Activated CD8-positive, alpha-beta memory T cell treated with anti-CD3 and anti-CD28 coated beads, Interleukin-2, amount 10 ng/mL, durations not matched to agents 7 days and 5 days (primary cell): ENCODE measurements at regions not wholly inside any gene's neighbourhood (a gene's known extent, or its start where the extent isn't known, plus 50 kb on each side); places are given as distances from the start of the nearest gene placed in this dataset.

ENCODE experiments used
- ATAC-seq: fragments of 150-1000 bp; cut with Tn5 transposase; one replicate; pipeline ENCODE4 v1.10.0; 2021; ENCODE audit warnings: moderate library complexity
- CTCF ChIA-PET: fragments of 350-600 bp; sonication (Branson Sonifier 250); formaldehyde crosslinking; loops from one replicate; lab custom pipeline; 2021; ENCODE audit warnings: antibody characterized with exemption; lab: Charles Lee
- DNase-seq: peaks from one replicate; pipeline ENCODE4 v3.0.0-alpha.2; 2020
- H3K27ac Mint-ChIP-seq: one replicate; pipeline ENCODE4 v1.8.0; 2021; ENCODE audit warnings: mild to moderate bottlenecking, mixed read lengths
- H3K27me3 Mint-ChIP-seq: one replicate; pipeline ENCODE4 v1.8.0; 2021; ENCODE audit warnings: mixed read lengths
- H3K36me3 Mint-ChIP-seq: one replicate; pipeline ENCODE4 v1.8.0; 2021; ENCODE audit warnings: mild to moderate bottlenecking, mixed read lengths
- H3K4me1 Mint-ChIP-seq: one replicate; pipeline ENCODE4 v1.8.0; 2021; ENCODE audit warnings: mixed read lengths
- H3K4me3 Mint-ChIP-seq: one replicate; pipeline ENCODE4 v1.8.0; 2021; ENCODE audit warnings: mild to moderate bottlenecking, moderate library complexity, mixed read lengths
- H3K9me3 Mint-ChIP-seq: one replicate; pipeline ENCODE4 v1.8.0; 2022; ENCODE audit warnings: low read depth, mixed read lengths

GRCh38 chr20:10954908-10955580, 281.2 kb upstream of the JAG1 start:
- no peaks in the 10 kb centered on the region for H3K36me3 Mint-ChIP-seq
- no peaks in the 10 kb centered on the region for H3K4me1 Mint-ChIP-seq
- DNase-seq = no peak
- no peak overlapping the region for H3K27ac Mint-ChIP-seq
- CTCF ChIA-PET = no interaction called here
- no peak for ATAC-seq
- H3K27me3 Mint-ChIP-seq = no peaks in the 10 kb centered on the region
- H3K4me3 Mint-ChIP-seq = no peak overlapping the region
- H3K9me3 Mint-ChIP-seq = no peaks in the 10 kb centered on the region

DNA sequence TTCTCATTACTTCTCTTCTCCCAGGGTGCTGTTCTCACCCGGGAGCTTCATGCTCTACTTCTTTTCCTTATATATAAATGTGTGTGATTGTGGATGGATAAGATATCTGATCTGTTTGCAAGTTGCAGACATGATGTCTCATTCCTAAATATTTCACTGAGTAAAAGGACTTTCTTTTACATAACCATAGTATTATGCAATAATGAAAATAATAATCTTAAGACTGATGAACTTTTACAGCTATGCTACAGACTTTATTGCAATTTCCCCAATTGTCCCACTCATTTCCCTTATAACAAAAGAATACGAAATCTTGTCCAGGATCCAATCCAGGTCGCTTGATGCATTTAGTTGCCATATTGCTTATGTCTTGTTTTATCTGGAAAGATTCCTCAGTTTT, 284.5 kb upstream of the JAG1 start:
- no peaks in the 10 kb centered on the region for H3K4me1 Mint-ChIP-seq
- no peak overlapping the region for H3K4me3 Mint-ChIP-seq
- H3K27ac Mint-ChIP-seq = no peak overlapping the region
- no peaks in the 10 kb centered on the region for H3K27me3 Mint-ChIP-seq
- no peaks in the 10 kb centered on the region for H3K36me3 Mint-ChIP-seq
- CTCF ChIA-PET = no interaction called here
- ATAC-seq (no peak), DNase-seq (no peak)
- no peaks in the 10 kb centered on the region for H3K9me3 Mint-ChIP-seq

GRCh38 chr20:10960416-10960815, 286.6 kb upstream of the JAG1 start:
- Mint-ChIP-seq H3K9me3 (no peaks in the 10 kb centered on the region), H3K27me3 (no peaks in the 10 kb centered on the region), H3K27ac (no peak overlapping the region), H3K36me3 (no peaks in the 10 kb centered on the region), H3K4me1 (no peaks in the 10 kb centered on the region), H3K4me3 (no peak overlapping the region)
- CTCF ChIA-PET = no interaction called here
- no peak for DNase-seq
- ATAC-seq = no peak

GRCh38 chr20:10961651-10962288, 288.0 kb upstream of the JAG1 start:
- DNase-seq (no peak), ATAC-seq (no peak)
- no peaks in the 10 kb centered on the region for H3K9me3 Mint-ChIP-seq
- no peak overlapping the region for H3K4me3 Mint-ChIP-seq
- no peak overlapping the region for H3K27ac Mint-ChIP-seq
- no peaks in the 10 kb centered on the region for H3K4me1 Mint-ChIP-seq
- H3K27me3 Mint-ChIP-seq = no peaks in the 10 kb centered on the region
- CTCF ChIA-PET = no interaction called here
- H3K36me3 Mint-ChIP-seq = no peaks in the 10 kb centered on the region

DNA sequence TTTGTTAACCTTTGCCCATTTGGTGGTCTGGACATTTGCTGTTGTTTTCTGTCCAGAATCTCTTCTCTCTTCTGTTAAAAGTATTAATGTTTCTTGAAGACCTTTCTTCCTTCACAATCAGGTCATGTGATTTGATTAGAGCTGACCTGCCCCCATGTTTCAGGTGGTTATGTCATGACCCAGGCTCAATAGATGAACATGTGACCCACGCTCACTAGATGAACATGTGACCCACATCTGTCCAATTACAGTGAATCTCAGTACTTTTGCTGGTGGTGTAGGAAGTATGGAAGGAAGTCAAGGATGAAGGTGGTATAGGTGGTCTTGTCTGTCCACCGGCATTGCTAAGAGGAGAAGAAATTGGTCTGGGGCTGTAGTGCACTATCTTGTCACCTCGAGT, 289.1 kb upstream of the JAG1 start:
- Mint-ChIP-seq H3K36me3 (no peaks in the 10 kb centered on the region), H3K9me3 (no peaks in the 10 kb centered on the region), H3K4me1 (no peaks in the 10 kb centered on the region), H3K27me3 (no peaks in the 10 kb centered on the region), H3K4me3 (no peak overlapping the region), H3K27ac (no peak overlapping the region)
- no peak for DNase-seq
- no peak for ATAC-seq
- CTCF ChIA-PET = no interaction called here

GRCh38 chr20:10963717-10964266, 290.0 kb upstream of the JAG1 start:
- H3K4me3 Mint-ChIP-seq = no peak overlapping the region
- H3K4me1 Mint-ChIP-seq = no peaks in the 10 kb centered on the region
- H3K9me3 Mint-ChIP-seq = no peaks in the 10 kb centered on the region
- no peak for DNase-seq
- no peak for ATAC-seq
- H3K27me3 Mint-ChIP-seq = no peaks in the 10 kb centered on the region
- no peak overlapping the region for H3K27ac Mint-ChIP-seq
- CTCF ChIA-PET = no interaction called here
- no peaks in the 10 kb centered on the region for H3K36me3 Mint-ChIP-seq

- CTCF ChIA-PET = no interaction called here
- Mint-ChIP-seq H3K4me1 (no peaks in the 10 kb centered on the region), H3K4me3 (no peak overlapping the region), H3K27ac (no peak overlapping the region), H3K27me3 (no peaks in the 10 kb centered on the region), H3K9me3 (no peaks in the 10 kb centered on the region), H3K36me3 (no peaks in the 10 kb centered on the region)
- ATAC-seq = no peak
- no peak for DNase-seq
These were observed 292.2 kb upstream of the JAG1 start for GRCh38 chr20:10965936-10966470.

- Mint-ChIP-seq H3K9me3 (peaks cover 3% of the 10 kb centered on the region), H3K27ac (no peak overlapping the region), H3K4me1 (no peaks in the 10 kb centered on the region), H3K4me3 (no peak overlapping the region), H3K27me3 (no peaks in the 10 kb centered on the region), H3K36me3 (no peaks in the 10 kb centered on the region)
- DNase-seq = no peak
- no peak for ATAC-seq
- CTCF ChIA-PET = no interaction called here
These were observed 296.3 kb upstream of the JAG1 start for GRCh38 chr20:10970109-10970508.

- Mint-ChIP-seq H3K9me3 (peaks cover 3% of the 10 kb centered on the region), H3K36me3 (no peaks in the 10 kb centered on the region), H3K4me1 (no peaks in the 10 kb centered on the region), H3K27ac (no peak overlapping the region), H3K4me3 (no peak overlapping the region), H3K27me3 (no peaks in the 10 kb centered on the region)
- CTCF ChIA-PET = no interaction called here
- DNase-seq (no peak), ATAC-seq (no peak)
These were observed 297.3 kb upstream of the JAG1 start for GRCh38 chr20:10971096-10971495.

- Mint-ChIP-seq H3K36me3 (no peaks in the 10 kb centered on the region), H3K9me3 (peaks cover 3% of the 10 kb centered on the region), H3K27me3 (no peaks in the 10 kb centered on the region), H3K4me1 (no peaks in the 10 kb centered on the region), H3K4me3 (no peak overlapping the region), H3K27ac (no peak overlapping the region)
- CTCF ChIA-PET = no interaction called here
- ATAC-seq (no peak), DNase-seq (no peak)
These were observed 298.5 kb upstream of the JAG1 start for GRCh38 chr20:10972219-10972860.

- Mint-ChIP-seq H3K9me3 (peaks cover 3% of the 10 kb centered on the region), H3K4me1 (no peaks in the 10 kb centered on the region), H3K4me3 (no peak overlapping the region), H3K27me3 (no peaks in the 10 kb centered on the region), H3K36me3 (no peaks in the 10 kb centered on the region), H3K27ac (no peak overlapping the region)
- DNase-seq = no peak
- CTCF ChIA-PET = no interaction called here
- ATAC-seq = no peak
These were observed 302.3 kb upstream of the JAG1 start for GRCh38 chr20:10976051-10976450.

GRCh38 chr20:10978019-10978702, 304.4 kb upstream of the JAG1 start:
- CTCF ChIA-PET = no interaction called here

DNA sequence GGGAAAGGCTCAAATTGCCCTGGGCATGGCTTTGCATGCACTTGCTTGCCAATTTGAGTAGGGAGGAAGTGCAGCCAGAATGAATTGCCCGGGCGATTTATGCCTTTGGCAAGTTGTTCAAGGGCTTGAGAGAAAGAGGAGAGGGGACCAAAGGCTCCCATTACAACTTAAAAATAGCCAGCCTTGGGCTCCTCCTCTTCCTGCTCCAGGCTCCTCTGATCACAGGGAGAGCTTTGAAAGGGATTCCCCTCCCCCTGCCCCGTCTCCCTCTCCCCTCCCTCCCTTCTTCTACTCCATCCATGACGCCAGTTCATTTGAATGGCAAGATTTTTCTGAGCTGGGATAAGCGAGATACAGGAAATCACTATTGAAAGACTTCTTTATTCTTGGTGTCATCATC, 304.9 kb upstream of the JAG1 start:
- Mint-ChIP-seq H3K4me3 (no peak overlapping the region), H3K9me3 (no peaks in the 10 kb centered on the region), H3K27ac (no peak overlapping the region), H3K27me3 (no peaks in the 10 kb centered on the region), H3K36me3 (no peaks in the 10 kb centered on the region), H3K4me1 (no peaks in the 10 kb centered on the region)
- CTCF ChIA-PET = no interaction called here
- DNase-seq = no peak
- no peak for ATAC-seq

More at GRCh38 chr20:10978019-10978702, 304.4 kb upstream of the JAG1 start:
- H3K36me3 Mint-ChIP-seq = no peaks in the 10 kb centered on the region
- H3K27me3 Mint-ChIP-seq = no peaks in the 10 kb centered on the region
- no peaks in the 10 kb centered on the region for H3K4me1 Mint-ChIP-seq
- H3K27ac Mint-ChIP-seq = no peak overlapping the region
- no peak overlapping the region for H3K4me3 Mint-ChIP-seq
- no peaks in the 10 kb centered on the region for H3K9me3 Mint-ChIP-seq
- DNase-seq = no peak
- no peak for ATAC-seq
